NCI-H748 (cell line): ENCODE measurements at regions not wholly inside any gene's neighbourhood (a gene's known extent, or its start where the extent isn't known, plus 50 kb on each side); places are given as distances from the start of the nearest gene placed in this dataset.

Experiments
- DNase-seq: peaks from one replicate; lab custom pipeline; 2025; ENCODE audit not compliant: unreplicated experiment; lab: John Stamatoyannopoulos, UW

- DNase-seq, result no peak
Measured at GRCh38 chr10:112006407-112006806, 177.2 kb downstream of the GPAM start.

- no peak for DNase-seq
Measured at GRCh38 chr10:112006831-112007230, 176.7 kb downstream of the GPAM start.

GRCh38 chr10:112022196-112022595, 161.4 kb downstream of the GPAM start:
- no peak for DNase-seq

GRCh38 chr10:112024079-112024478, 159.5 kb downstream of the GPAM start:
- DNase-seq, result no peak

- DNase-seq, result no peak
Measured at GRCh38 chr10:112025228-112025627, 158.3 kb downstream of the GPAM start.

- no peak for DNase-seq
Measured at GRCh38 chr10:112026438-112026837, 157.1 kb downstream of the GPAM start.

- DNase-seq, result no peak
Measured at GRCh38 chr10:112027731-112028280, 155.8 kb downstream of the GPAM start.

- DNase-seq, result no peak
Measured at GRCh38 chr10:112030431-112030830, 153.1 kb downstream of the GPAM start.

- no peak for DNase-seq
Measured at GRCh38 chr10:112039823-112040222, 143.7 kb downstream of the GPAM start.

GRCh38 chr10:112040696-112041095, 142.9 kb downstream of the GPAM start:
- DNase-seq, result no peak

- no peak for DNase-seq
Measured at GRCh38 chr10:112045938-112046337, 137.6 kb downstream of the GPAM start.

GRCh38 chr10:112047674-112048073, 135.9 kb downstream of the GPAM start:
- DNase-seq, result no peak

GRCh38 chr10:112052166-112052565, 131.4 kb downstream of the GPAM start:
- no peak for DNase-seq

GRCh38 chr10:112053895-112054294, 129.7 kb downstream of the GPAM start:
- no peak for DNase-seq

GRCh38 chr10:112054516-112054915, 129.0 kb downstream of the GPAM start:
- no peak for DNase-seq

- no peak for DNase-seq
Measured at GRCh38 chr10:112057072-112057471, 126.5 kb downstream of the GPAM start.

- no peak for DNase-seq
Measured at GRCh38 chr10:112059220-112059619, 124.3 kb downstream of the GPAM start.

GRCh38 chr10:112071596-112072133, 111.9 kb downstream of the GPAM start:
- no peak for DNase-seq

GRCh38 chr10:112078003-112078402, 105.6 kb downstream of the GPAM start:
- DNase-seq, result no peak

- no peak for DNase-seq
Measured at GRCh38 chr10:112080231-112080630, 103.3 kb downstream of the GPAM start.

GRCh38 chr10:112082120-112082519, 101.4 kb downstream of the GPAM start:
- DNase-seq, result peak; percentile 40

- DNase-seq, result no peak
Measured at GRCh38 chr10:112083472-112083871, 100.1 kb downstream of the GPAM start.

GRCh38 chr10:112087953-112088456, 95.6 kb downstream of the GPAM start:
- DNase-seq, result no peak
